WTC11 (cell line): ENCODE measurements at regions not wholly inside any gene's neighbourhood (a gene's known extent, or its start where the extent isn't known, plus 50 kb on each side); places are given as distances from the start of the nearest gene placed in this dataset.

ENCODE experiments used
- ATAC-seq: fragments of 200-7000 bp; cut with Tn5 transposase; 2 replicates; pipeline ENCODE4 v1.10.0; 2021; ENCODE audit warnings: mild to moderate bottlenecking, moderate library complexity
- CTCF ChIA-PET: fragments of 300-600 bp; sonication (Branson Sonifier 250); formaldehyde crosslinking; loops from one replicate; lab custom pipeline; 2021; ENCODE audit warnings: antibody characterized with exemption; lab: Charles Lee
- POLR2A ChIA-PET: fragments of 350-600 bp; sonication (Branson Sonifier 250); formaldehyde crosslinking; loops from one replicate; lab custom pipeline; 2021; ENCODE audit warnings: antibody characterized with exemption; lab: Charles Lee
- DNase-seq: peaks from one replicate; pipeline ENCODE4 v3.0.0; 2021; ENCODE audit warnings: low spot score
- H3K27ac Mint-ChIP-seq: 2 replicates; pipeline ENCODE4 v1.8.0; 2021; ENCODE audit warnings: mixed read lengths
- H3K27me3 Mint-ChIP-seq: 2 replicates; pipeline ENCODE4 v1.8.0; 2021; ENCODE audit warnings: low read depth, mild to moderate bottlenecking, moderate library complexity, mixed read lengths
- H3K36me3 Mint-ChIP-seq: 2 replicates; pipeline ENCODE4 v1.8.0; 2021; ENCODE audit warnings: mixed read lengths
- H3K4me1 Mint-ChIP-seq: 2 replicates; pipeline ENCODE4 v1.8.0; 2022; ENCODE audit warnings: mixed read lengths
- H3K4me3 Mint-ChIP-seq: 2 replicates; pipeline ENCODE4 v1.8.0; 2021; ENCODE audit warnings: mild to moderate bottlenecking, moderate library complexity, mixed read lengths
- H3K9me3 Mint-ChIP-seq: 2 replicates; pipeline ENCODE4 v1.8.0; 2021; ENCODE audit warnings: mixed read lengths
- CBFB ChIP-seq: sonication (generic); formaldehyde crosslinking; IDR thresholded peaks from 2 replicates; pipeline ENCODE4 v1.8.1; 2022; ENCODE audit warnings: mild to moderate bottlenecking, low read depth, missing genetic modification reagents
- CREB1 ChIP-seq: sonication (generic); formaldehyde crosslinking; IDR thresholded peaks from 2 replicates; pipeline ENCODE4 v1.8.0; 2023; ENCODE audit warnings: mild to moderate bottlenecking, missing genetic modification reagents
- ELF4 ChIP-seq: sonication (generic); formaldehyde crosslinking; IDR thresholded peaks from 2 replicates; pipeline ENCODE4 v1.8.1; 2022; ENCODE audit warnings: low read depth, mild to moderate bottlenecking, moderate library complexity, missing genetic modification reagents
- ETV6 ChIP-seq: sonication (generic); formaldehyde crosslinking; IDR thresholded peaks from 2 replicates; pipeline ENCODE4 v1.8.1; 2022; ENCODE audit warnings: mild to moderate bottlenecking, missing genetic modification reagents
- GTF2I ChIP-seq: fragments of 250-450 bp; sonication (Bioruptor Pico); conservative IDR thresholded peaks from 2 replicates; pipeline ENCODE4 v1.4.0; 2021; ENCODE audit warnings: mild to moderate bottlenecking
- NFE2L1 ChIP-seq: sonication (generic); formaldehyde crosslinking; IDR thresholded peaks from 2 replicates; pipeline ENCODE4 v1.8.1; 2023; ENCODE audit warnings: missing genetic modification reagents
- NFYB ChIP-seq: sonication (generic); formaldehyde crosslinking; conservative IDR thresholded peaks from 2 replicates; pipeline ENCODE4 v1.8.0; 2022; ENCODE audit warnings: low read depth, missing genetic modification reagents
- OVOL2 ChIP-seq: fragments of 250-450 bp; sonication (Bioruptor Pico); IDR thresholded peaks from 2 replicates; pipeline ENCODE4 v1.9.0; 2021; ENCODE audit warnings: mild to moderate bottlenecking, borderline replicate concordance
- PRRX2 ChIP-seq: fragments of 250-450 bp; sonication (Bioruptor Pico); IDR thresholded peaks from 2 replicates; pipeline ENCODE4 v1.8.0; 2021; ENCODE audit warnings: mild to moderate bottlenecking
- RELA ChIP-seq: sonication (generic); formaldehyde crosslinking; IDR thresholded peaks from 2 replicates; pipeline ENCODE4 v1.8.1; 2022; ENCODE audit warnings: missing genetic modification reagents, mild to moderate bottlenecking, borderline replicate concordance
- ZNF317 ChIP-seq: sonication (generic); formaldehyde crosslinking; IDR thresholded peaks from 2 replicates; pipeline ENCODE4 v1.8.1; 2023; ENCODE audit warnings: low read depth, mild to moderate bottlenecking, moderate library complexity, missing genetic modification reagents, borderline replicate concordance
- ZNF396 ChIP-seq: fragments of 250-450 bp; sonication (Bioruptor Pico); IDR thresholded peaks from 2 replicates; pipeline ENCODE4 v1.8.0; 2021; ENCODE audit warnings: mild to moderate bottlenecking, moderate library complexity, borderline replicate concordance
- TF ChIP-seq, protein P1 (sequence below): sonication (generic); formaldehyde crosslinking; IDR thresholded peaks from 2 replicates; pipeline ENCODE4 v1.8.0; 2023; ENCODE audit warnings: missing genetic modification reagents, mild to moderate bottlenecking, borderline replicate concordance
- TF ChIP-seq, protein P2 (sequence below): sonication (generic); formaldehyde crosslinking; conservative IDR thresholded peaks from 2 replicates; pipeline ENCODE4 v1.8.1; 2023; ENCODE audit warnings: mild to moderate bottlenecking, low read depth, missing genetic modification reagents, moderate library complexity
- TF ChIP-seq, protein P3 (sequence below): sonication (generic); formaldehyde crosslinking; IDR thresholded peaks from 2 replicates; pipeline ENCODE4 v1.8.0; 2022; ENCODE audit warnings: mild to moderate bottlenecking, missing genetic modification reagents
- TF ChIP-seq, protein P4 (sequence below): sonication (generic); formaldehyde crosslinking; IDR thresholded peaks from 2 replicates; pipeline ENCODE4 v1.8.0; 2022; ENCODE audit warnings: missing genetic modification reagents
- TF ChIP-seq, protein P5 (sequence below): sonication (generic); formaldehyde crosslinking; IDR thresholded peaks from 2 replicates; pipeline ENCODE4 v1.8.1; 2023; ENCODE audit warnings: mild to moderate bottlenecking, missing genetic modification reagents, moderate library complexity
- TF ChIP-seq, protein P6 (sequence below): sonication (generic); formaldehyde crosslinking; IDR thresholded peaks from 2 replicates; pipeline ENCODE4 v1.8.1; 2023; ENCODE audit warnings: mild to moderate bottlenecking, missing genetic modification reagents, moderate library complexity
- TF ChIP-seq, protein P7 (sequence below): fragments of 250-450 bp; sonication (Bioruptor Pico); IDR thresholded peaks from 2 replicates; pipeline ENCODE4 v1.9.0; 2021; ENCODE audit warnings: moderate library complexity, mild to moderate bottlenecking, inconsistent platforms, borderline replicate concordance

DNA sequence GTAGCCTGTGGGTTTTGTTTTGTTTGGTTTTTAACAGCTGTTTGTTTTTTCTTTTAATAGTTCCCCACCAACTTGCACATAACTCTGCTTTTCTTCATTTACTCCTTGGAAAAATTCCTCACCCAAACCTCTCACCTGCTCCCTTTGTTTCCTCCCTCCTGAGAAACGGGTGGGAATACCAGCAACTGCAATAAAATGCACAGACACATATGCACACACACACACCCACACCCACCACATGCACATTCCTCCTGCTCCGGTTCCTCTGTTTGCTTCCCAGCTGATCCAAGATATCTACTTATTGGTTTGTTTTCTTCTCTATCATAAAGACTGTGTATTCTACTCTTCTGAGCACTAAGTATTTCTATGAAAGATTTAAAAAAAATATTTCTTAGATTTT is 161.1 kb upstream of the EPHA7 start (continued):
- TF ChIP-seq, protein P1, sequence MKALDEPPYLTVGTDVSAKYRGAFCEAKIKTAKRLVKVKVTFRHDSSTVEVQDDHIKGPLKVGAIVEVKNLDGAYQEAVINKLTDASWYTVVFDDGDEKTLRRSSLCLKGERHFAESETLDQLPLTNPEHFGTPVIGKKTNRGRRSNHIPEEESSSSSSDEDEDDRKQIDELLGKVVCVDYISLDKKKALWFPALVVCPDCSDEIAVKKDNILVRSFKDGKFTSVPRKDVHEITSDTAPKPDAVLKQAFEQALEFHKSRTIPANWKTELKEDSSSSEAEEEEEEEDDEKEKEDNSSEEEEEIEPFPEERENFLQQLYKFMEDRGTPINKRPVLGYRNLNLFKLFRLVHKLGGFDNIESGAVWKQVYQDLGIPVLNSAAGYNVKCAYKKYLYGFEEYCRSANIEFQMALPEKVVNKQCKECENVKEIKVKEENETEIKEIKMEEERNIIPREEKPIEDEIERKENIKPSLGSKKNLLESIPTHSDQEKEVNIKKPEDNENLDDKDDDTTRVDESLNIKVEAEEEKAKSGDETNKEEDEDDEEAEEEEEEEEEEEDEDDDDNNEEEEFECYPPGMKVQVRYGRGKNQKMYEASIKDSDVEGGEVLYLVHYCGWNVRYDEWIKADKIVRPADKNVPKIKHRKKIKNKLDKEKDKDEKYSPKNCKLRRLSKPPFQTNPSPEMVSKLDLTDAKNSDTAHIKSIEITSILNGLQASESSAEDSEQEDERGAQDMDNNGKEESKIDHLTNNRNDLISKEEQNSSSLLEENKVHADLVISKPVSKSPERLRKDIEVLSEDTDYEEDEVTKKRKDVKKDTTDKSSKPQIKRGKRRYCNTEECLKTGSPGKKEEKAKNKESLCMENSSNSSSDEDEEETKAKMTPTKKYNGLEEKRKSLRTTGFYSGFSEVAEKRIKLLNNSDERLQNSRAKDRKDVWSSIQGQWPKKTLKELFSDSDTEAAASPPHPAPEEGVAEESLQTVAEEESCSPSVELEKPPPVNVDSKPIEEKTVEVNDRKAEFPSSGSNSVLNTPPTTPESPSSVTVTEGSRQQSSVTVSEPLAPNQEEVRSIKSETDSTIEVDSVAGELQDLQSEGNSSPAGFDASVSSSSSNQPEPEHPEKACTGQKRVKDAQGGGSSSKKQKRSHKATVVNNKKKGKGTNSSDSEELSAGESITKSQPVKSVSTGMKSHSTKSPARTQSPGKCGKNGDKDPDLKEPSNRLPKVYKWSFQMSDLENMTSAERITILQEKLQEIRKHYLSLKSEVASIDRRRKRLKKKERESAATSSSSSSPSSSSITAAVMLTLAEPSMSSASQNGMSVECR (CRISPR knock-in tag) = no peak
- no peak for TF ChIP-seq PRRX2 (CRISPR knock-in tag)
- TF ChIP-seq CBFB (CRISPR knock-in tag) = no peak
- TF ChIP-seq, protein P2, sequence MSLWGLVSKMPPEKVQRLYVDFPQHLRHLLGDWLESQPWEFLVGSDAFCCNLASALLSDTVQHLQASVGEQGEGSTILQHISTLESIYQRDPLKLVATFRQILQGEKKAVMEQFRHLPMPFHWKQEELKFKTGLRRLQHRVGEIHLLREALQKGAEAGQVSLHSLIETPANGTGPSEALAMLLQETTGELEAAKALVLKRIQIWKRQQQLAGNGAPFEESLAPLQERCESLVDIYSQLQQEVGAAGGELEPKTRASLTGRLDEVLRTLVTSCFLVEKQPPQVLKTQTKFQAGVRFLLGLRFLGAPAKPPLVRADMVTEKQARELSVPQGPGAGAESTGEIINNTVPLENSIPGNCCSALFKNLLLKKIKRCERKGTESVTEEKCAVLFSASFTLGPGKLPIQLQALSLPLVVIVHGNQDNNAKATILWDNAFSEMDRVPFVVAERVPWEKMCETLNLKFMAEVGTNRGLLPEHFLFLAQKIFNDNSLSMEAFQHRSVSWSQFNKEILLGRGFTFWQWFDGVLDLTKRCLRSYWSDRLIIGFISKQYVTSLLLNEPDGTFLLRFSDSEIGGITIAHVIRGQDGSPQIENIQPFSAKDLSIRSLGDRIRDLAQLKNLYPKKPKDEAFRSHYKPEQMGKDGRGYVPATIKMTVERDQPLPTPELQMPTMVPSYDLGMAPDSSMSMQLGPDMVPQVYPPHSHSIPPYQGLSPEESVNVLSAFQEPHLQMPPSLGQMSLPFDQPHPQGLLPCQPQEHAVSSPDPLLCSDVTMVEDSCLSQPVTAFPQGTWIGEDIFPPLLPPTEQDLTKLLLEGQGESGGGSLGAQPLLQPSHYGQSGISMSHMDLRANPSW (CRISPR knock-in tag) = no peak

DNA sequence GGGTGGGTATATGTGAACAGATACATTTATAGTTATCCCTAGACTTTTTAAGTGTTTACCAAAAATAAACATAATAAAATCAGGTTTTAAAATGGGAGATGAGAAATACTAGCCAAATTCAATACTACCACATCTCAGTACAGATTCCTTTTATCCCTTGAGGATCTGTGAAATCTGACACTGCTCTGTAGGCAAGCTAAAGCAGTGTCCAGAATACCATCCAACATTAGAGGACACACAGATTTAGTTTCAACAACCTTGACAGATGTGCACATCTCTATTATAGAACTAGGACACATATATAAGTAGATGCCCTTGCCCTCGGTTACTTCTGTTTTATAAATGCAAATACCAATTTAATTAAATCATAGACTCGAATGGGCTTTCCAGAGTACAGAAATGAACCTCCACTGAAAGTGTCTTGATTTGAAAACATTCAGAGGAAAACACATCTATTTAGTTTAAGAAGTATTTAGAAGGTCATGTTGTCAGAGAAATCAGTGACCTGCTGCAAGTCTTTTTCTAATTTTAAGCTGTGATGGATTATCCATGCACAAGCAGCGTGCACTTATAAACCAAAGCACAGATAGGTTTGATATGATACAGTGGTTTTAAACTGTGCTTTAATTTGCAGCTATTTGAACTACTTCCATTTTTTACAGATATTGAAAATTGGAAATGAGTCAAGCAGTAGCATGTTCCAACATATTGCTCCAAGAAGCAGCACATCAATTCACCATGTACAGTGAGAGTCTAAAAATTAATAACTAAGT is 156.3 kb upstream of the EPHA7 start:
- ChIA-PET POLR2A (no interaction called here), CTCF (no interaction called here)
- Mint-ChIP-seq H3K9me3 (no peaks in the 10 kb centered on the region), H3K36me3 (no peaks in the 10 kb centered on the region), H3K4me3 (no peak overlapping the region), H3K27ac (no peak overlapping the region), H3K4me1 (no peaks in the 10 kb centered on the region), H3K27me3 (no peaks in the 10 kb centered on the region)
- no peak for DNase-seq
- ATAC-seq = no peak
- TF ChIP-seq ELF4 (no peak), RELA (CRISPR knock-in tag) (no peak), ZNF317 (no peak), NFE2L1 (CRISPR knock-in tag) (no peak), CREB1 (CRISPR knock-in tag) (no peak), ZNF396 (CRISPR knock-in tag) (no peak), NFYB (CRISPR knock-in tag) (no peak), OVOL2 (CRISPR knock-in tag) (no peak), ETV6 (CRISPR knock-in tag) (no peak), GTF2I (no peak)
- TF ChIP-seq, protein P3, sequence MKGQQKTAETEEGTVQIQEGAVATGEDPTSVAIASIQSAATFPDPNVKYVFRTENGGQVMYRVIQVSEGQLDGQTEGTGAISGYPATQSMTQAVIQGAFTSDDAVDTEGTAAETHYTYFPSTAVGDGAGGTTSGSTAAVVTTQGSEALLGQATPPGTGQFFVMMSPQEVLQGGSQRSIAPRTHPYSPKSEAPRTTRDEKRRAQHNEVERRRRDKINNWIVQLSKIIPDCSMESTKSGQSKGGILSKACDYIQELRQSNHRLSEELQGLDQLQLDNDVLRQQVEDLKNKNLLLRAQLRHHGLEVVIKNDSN (CRISPR knock-in tag) = no peak
- TF ChIP-seq, protein P4, sequence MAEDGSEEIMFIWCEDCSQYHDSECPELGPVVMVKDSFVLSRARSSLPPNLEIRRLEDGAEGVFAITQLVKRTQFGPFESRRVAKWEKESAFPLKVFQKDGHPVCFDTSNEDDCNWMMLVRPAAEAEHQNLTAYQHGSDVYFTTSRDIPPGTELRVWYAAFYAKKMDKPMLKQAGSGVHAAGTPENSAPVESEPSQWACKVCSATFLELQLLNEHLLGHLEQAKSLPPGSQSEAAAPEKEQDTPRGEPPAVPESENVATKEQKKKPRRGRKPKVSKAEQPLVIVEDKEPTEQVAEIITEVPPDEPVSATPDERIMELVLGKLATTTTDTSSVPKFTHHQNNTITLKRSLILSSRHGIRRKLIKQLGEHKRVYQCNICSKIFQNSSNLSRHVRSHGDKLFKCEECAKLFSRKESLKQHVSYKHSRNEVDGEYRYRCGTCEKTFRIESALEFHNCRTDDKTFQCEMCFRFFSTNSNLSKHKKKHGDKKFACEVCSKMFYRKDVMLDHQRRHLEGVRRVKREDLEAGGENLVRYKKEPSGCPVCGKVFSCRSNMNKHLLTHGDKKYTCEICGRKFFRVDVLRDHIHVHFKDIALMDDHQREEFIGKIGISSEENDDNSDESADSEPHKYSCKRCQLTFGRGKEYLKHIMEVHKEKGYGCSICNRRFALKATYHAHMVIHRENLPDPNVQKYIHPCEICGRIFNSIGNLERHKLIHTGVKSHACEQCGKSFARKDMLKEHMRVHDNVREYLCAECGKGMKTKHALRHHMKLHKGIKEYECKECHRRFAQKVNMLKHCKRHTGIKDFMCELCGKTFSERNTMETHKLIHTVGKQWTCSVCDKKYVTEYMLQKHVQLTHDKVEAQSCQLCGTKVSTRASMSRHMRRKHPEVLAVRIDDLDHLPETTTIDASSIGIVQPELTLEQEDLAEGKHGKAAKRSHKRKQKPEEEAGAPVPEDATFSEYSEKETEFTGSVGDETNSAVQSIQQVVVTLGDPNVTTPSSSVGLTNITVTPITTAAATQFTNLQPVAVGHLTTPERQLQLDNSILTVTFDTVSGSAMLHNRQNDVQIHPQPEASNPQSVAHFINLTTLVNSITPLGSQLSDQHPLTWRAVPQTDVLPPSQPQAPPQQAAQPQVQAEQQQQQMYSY (CRISPR knock-in tag) = no peak
- TF ChIP-seq, protein P5, sequence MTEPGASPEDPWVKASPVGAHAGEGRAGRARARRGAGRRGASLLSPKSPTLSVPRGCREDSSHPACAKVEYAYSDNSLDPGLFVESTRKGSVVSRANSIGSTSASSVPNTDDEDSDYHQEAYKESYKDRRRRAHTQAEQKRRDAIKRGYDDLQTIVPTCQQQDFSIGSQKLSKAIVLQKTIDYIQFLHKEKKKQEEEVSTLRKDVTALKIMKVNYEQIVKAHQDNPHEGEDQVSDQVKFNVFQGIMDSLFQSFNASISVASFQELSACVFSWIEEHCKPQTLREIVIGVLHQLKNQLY (CRISPR knock-in tag) = no peak
- TF ChIP-seq, protein P6, sequence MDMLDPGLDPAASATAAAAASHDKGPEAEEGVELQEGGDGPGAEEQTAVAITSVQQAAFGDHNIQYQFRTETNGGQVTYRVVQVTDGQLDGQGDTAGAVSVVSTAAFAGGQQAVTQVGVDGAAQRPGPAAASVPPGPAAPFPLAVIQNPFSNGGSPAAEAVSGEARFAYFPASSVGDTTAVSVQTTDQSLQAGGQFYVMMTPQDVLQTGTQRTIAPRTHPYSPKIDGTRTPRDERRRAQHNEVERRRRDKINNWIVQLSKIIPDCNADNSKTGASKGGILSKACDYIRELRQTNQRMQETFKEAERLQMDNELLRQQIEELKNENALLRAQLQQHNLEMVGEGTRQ (CRISPR knock-in tag) = no peak
- TF ChIP-seq, protein P7, sequence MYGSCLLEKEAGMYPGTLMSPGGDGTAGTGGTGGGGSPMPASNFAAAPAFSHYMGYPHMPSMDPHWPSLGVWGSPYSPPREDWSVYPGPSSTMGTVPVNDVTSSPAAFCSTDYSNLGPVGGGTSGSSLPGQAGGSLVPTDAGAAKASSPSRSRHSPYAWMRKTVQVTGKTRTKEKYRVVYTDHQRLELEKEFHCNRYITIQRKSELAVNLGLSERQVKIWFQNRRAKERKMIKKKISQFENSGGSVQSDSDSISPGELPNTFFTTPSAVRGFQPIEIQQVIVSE (CRISPR knock-in tag) = no peak
